HG02885 (cell line): ENCODE measurements at regions not wholly inside any gene's neighbourhood (a gene's known extent, or its start where the extent isn't known, plus 50 kb on each side); places are given as distances from the start of the nearest gene placed in this dataset.

Experiments used
- ATAC-seq: cut with Tn5 transposase; IDR thresholded peaks from one replicate; pipeline ENCODE4 v1.9.1; 2021; ENCODE audit warnings: mild to moderate bottlenecking; ENCODE audit not compliant: unreplicated experiment, poor library complexity

- ATAC-seq = no peak
Observed at GRCh38 chr3:194738254-194739093, 52.8 kb downstream of the FAM43A start.

- no peak for ATAC-seq
Observed at GRCh38 chr3:194739498-194740284, 54.0 kb downstream of the FAM43A start.

GRCh38 chr3:194740859-194741491 is 55.3 kb downstream of the FAM43A start:
- ATAC-seq = no peak

GRCh38 chr3:194741916-194742315 is 56.2 kb downstream of the FAM43A start:
- ATAC-seq = no peak

GRCh38 chr3:194744826-194745225 is 59.1 kb downstream of the FAM43A start:
- no peak for ATAC-seq

GRCh38 chr3:194745422-194746184 is 59.9 kb downstream of the FAM43A start:
- ATAC-seq = no peak

- no peak for ATAC-seq
Observed at GRCh38 chr3:194748225-194748624, 62.5 kb downstream of the FAM43A start.

- ATAC-seq = no peak
Observed at GRCh38 chr3:194749631-194750490, 64.2 kb downstream of the FAM43A start.

- no peak for ATAC-seq
Observed at GRCh38 chr3:194750491-194750828, 64.8 kb downstream of the FAM43A start.

GRCh38 chr3:194755671-194756459 is 70.2 kb downstream of the FAM43A start:
- no peak for ATAC-seq

GRCh38 chr3:194756460-194756779 is 70.7 kb downstream of the FAM43A start:
- no peak for ATAC-seq

GRCh38 chr3:194756791-194757325 is 71.2 kb downstream of the FAM43A start:
- ATAC-seq = no peak

- no peak for ATAC-seq
Observed at GRCh38 chr3:194757647-194758061, 72.0 kb downstream of the FAM43A start.

- ATAC-seq = no peak
Observed at GRCh38 chr3:194758716-194759115, 73.0 kb downstream of the FAM43A start.

GRCh38 chr3:194760494-194761137 is 74.9 kb downstream of the FAM43A start:
- ATAC-seq = no peak

- ATAC-seq = no peak
Observed at GRCh38 chr3:194761384-194761783, 75.7 kb downstream of the FAM43A start.

- no peak for ATAC-seq
Observed at GRCh38 chr3:194766845-194767244, 81.2 kb downstream of the FAM43A start.
